A549 (cell line): ENCODE measurements at regions not wholly inside any gene's neighbourhood (a gene's known extent, or its start where the extent isn't known, plus 50 kb on each side); places are given as distances from the start of the nearest gene placed in this dataset.

Experiments used
- ATAC-seq, 2 experiments: fragments of 200-7000 bp in 1 of 2; fragments of >200 bp in 1 of 2; cut with Nextera tagmentation in 1 of 2; cut with Tn5 transposase in 1 of 2; 3 replicates each; pipeline versions ENCODE4 v1.8.0 to v1.9.1; 2018 to 2020; ENCODE audit warnings: mild to moderate bottlenecking in 1 of 2, moderate library complexity in 1 of 2
- CTCF ChIA-PET: fragments of 300-600 bp; sonication (Branson Sonifier 250); formaldehyde crosslinking; extraction: SDS; loops from one replicate; lab custom pipeline; 2021; ENCODE audit warnings: antibody characterized with exemption, inconsistent platforms; lab: Yijun Ruan, JAX
- POLR2A ChIA-PET: fragments of 350-600 bp; formaldehyde crosslinking; extraction: SDS; loops from one replicate; lab custom pipeline; 2021; ENCODE audit warnings: antibody characterized with exemption, inconsistent platforms; lab: Yijun Ruan, JAX
- DNase-seq, 2 experiments: peaks; one replicate each; pipeline versions ENCODE4 v3.0.0 to v3.0.0-alpha.2; 2011 to 2016; ENCODE audit warnings: low read depth in 1 of 2, low spot score in 1 of 2
- FAIRE-seq: peaks from 2 replicates; lab custom pipeline; 2011; peaks lifted over from hg19 to GRCh38; lab: Jason Lieb, UNC
- H3K27ac ChIP-seq, 2 experiments: fragments of >200 bp; sonication (Bioruptor Twin); formaldehyde crosslinking; 3 replicates each; pipeline ENCODE4 v1.5.1; 2016 to 2017
- H3K4me1 ChIP-seq: fragments of >200 bp; sonication (Bioruptor Twin); formaldehyde crosslinking; 3 replicates; pipeline ENCODE4 v1.6.1; 2016
- H3K4me2 ChIP-seq: fragments of >200 bp; sonication (Bioruptor Twin); formaldehyde crosslinking; 3 replicates; pipeline ENCODE4 v1.6.1; 2016
- H3K4me3 ChIP-seq: fragments of >200 bp; sonication (Bioruptor Twin); formaldehyde crosslinking; 3 replicates; pipeline ENCODE4 v1.5.1; 2016
- H3K9me3 ChIP-seq: fragments of >200 bp; sonication (Bioruptor Twin); formaldehyde crosslinking; 3 replicates; pipeline ENCODE4 v1.6.1; 2016
- BHLHE40 ChIP-seq: IDR thresholded peaks from 2 replicates; pipeline ENCODE4 v1.6.1; 2012; ENCODE audit warnings: low read depth, low read length, inconsistent platforms
- CHD4 ChIP-seq: fragments of 200-600 bp; sonication (generic); IDR thresholded peaks from 2 replicates; pipeline ENCODE4 v1.6.1; 2016; ENCODE audit warnings: antibody characterized with exemption, mild to moderate bottlenecking, borderline replicate concordance
- EHF ChIP-seq: fragments of 250-450 bp; sonication (Bioruptor Pico); IDR thresholded peaks from 2 replicates; pipeline ENCODE4 v1.5.0; 2020; ENCODE audit warnings: mild to moderate bottlenecking
- EP300 ChIP-seq, 2 experiments: fragments of >200 bp; sonication (Bioruptor Twin); formaldehyde crosslinking; IDR thresholded peaks; 2 replicates in 1 of 2; 3 replicates in 1 of 2; pipeline ENCODE4 v1.6.1; 2016 to 2017
- ESRRA ChIP-seq: fragments of 150-350 bp; IDR thresholded peaks from 2 replicates; pipeline ENCODE4 v1.6.1; 2014; ENCODE audit warnings: mild to moderate bottlenecking, low read length, borderline replicate concordance
- FOSB ChIP-seq: fragments of 250-450 bp; sonication (Bioruptor Pico); IDR thresholded peaks from 2 replicates; pipeline ENCODE4 v1.5.0; 2020; ENCODE audit warnings: mild to moderate bottlenecking, moderate library complexity
- FOXS1 ChIP-seq: fragments of 250-450 bp; sonication (Bioruptor Pico); IDR thresholded peaks from 2 replicates; pipeline ENCODE4 v1.5.0; 2020; ENCODE audit warnings: mild to moderate bottlenecking, moderate library complexity
- GATA3 ChIP-seq: IDR thresholded peaks from 2 replicates; pipeline ENCODE4 v1.6.1; 2012; ENCODE audit warnings: borderline replicate concordance
- HDAC2 ChIP-seq: fragments of 200-600 bp; sonication (generic); IDR thresholded peaks from 2 replicates; pipeline ENCODE4 v1.6.1; 2016
- NPAS2 ChIP-seq: fragments of 250-450 bp; sonication (Bioruptor Pico); IDR thresholded peaks from 2 replicates; pipeline ENCODE4 v1.8.0; 2022; ENCODE audit warnings: mild to moderate bottlenecking, moderate library complexity, borderline replicate concordance
- NR3C1 ChIP-seq: fragments of >200 bp; sonication (Bioruptor Twin); formaldehyde crosslinking; IDR thresholded peaks from 3 replicates; pipeline ENCODE4 v1.6.1; 2017
- POLR2A ChIP-seq: IDR thresholded peaks from 2 replicates; pipeline ENCODE4 v1.6.1; 2012; ENCODE audit warnings: mild to moderate bottlenecking, low read length
- RCOR1 ChIP-seq: fragments of 150-350 bp; IDR thresholded peaks from 2 replicates; pipeline ENCODE4 v1.6.1; 2014; ENCODE audit warnings: antibody characterized with exemption, low read length, low read depth
- TP53 ChIP-seq: fragments of 250-450 bp; sonication (Bioruptor Pico); IDR thresholded peaks from 2 replicates; pipeline ENCODE4 v1.5.0; 2021; ENCODE audit warnings: mild to moderate bottlenecking, moderate library complexity
- ZNF302 ChIP-seq: fragments of 250-450 bp; sonication (Bioruptor Pico); IDR thresholded peaks from 2 replicates; pipeline ENCODE4 v1.9.0; 2021; ENCODE audit warnings: inconsistent platforms, mild to moderate bottlenecking, moderate library complexity
- WGBS: methylation state at CpG from one replicate; pipeline ENCODE4 v1.1.6; 2017; ENCODE audit errors: missing lambda C conversion rate; 5-methylcytosine and 5-hydroxymethylcytosine counted together
- TF ChIP-seq, protein P1 (sequence below): fragments of >200 bp; sonication (Bioruptor Twin); formaldehyde crosslinking; IDR thresholded peaks from 2 replicates; pipeline ENCODE4 v1.6.1; 2016
- TF ChIP-seq, protein P2 (sequence below): fragments of 250-450 bp; sonication (Bioruptor Pico); IDR thresholded peaks from 2 replicates; pipeline ENCODE4 v1.5.0; 2021; ENCODE audit warnings: mild to moderate bottlenecking, moderate library complexity, borderline replicate concordance
- TF ChIP-seq, protein P3 (sequence below): IDR thresholded peaks from 2 replicates; pipeline ENCODE4 v1.6.1; 2012; ENCODE audit warnings: low read depth, borderline replicate concordance
- TF ChIP-seq, protein P4 (sequence below): fragments of 200-600 bp; sonication (generic); IDR thresholded peaks from 2 replicates; pipeline ENCODE4 v1.6.1; 2016; ENCODE audit warnings: antibody characterized with exemption, mild to moderate bottlenecking, moderate library complexity
- TF ChIP-seq, protein P5 (sequence below): fragments of >200 bp; sonication (Bioruptor Twin); formaldehyde crosslinking; IDR thresholded peaks from 3 replicates; pipeline ENCODE4 v1.5.1; 2016

DNA sequence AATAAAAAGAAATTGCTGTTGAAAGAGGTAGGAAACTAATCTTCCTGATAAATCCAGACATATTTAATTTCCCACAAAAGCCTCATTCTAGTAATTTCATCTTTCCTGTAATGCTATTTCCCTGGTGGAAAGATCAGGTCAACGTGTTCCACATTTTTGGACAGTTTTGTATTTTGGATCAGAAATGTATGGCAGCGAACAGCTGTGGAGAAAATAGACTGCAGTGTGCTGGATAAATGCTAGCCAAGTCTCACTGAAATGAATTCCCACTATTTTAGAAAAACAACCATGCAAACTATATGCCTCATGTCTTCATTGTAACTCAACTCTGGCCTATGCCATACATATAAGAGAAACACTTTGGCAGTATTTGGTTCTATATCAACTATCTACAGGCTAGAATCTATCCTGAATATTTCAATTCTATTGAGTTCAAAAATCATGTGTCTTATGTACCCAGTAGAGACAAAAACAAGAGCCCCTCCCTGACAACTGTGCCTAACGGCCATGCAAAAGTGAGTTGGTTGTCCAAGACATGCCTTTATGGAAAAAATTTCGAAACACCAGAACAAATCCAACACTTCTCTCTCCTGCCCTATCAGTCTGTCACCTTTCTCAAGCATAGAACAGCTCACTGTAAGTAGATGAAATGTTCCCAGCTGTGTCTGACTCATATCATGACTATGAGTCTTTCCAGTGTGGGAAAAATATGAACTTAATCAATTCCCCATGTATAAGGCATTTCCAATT, 191.3 kb upstream of the NREP start:
- ATAC-seq (no peak), FAIRE-seq (no peak), DNase-seq (no peak)
- Histone ChIP-seq H3K4me1 (no peaks in the 10 kb centered on the region), H3K9me3 (no peaks in the 10 kb centered on the region), H3K4me3 (no peak overlapping the region), H3K27ac (no peak overlapping the region), H3K4me2 (no peak overlapping the region)
- ChIA-PET POLR2A (no interaction called here), CTCF (no interaction called here)
- no peak for TF ChIP-seq POLR2A
- WGBS, result 11% methylated on average over 4 of the region's 4 CpGs

DNA sequence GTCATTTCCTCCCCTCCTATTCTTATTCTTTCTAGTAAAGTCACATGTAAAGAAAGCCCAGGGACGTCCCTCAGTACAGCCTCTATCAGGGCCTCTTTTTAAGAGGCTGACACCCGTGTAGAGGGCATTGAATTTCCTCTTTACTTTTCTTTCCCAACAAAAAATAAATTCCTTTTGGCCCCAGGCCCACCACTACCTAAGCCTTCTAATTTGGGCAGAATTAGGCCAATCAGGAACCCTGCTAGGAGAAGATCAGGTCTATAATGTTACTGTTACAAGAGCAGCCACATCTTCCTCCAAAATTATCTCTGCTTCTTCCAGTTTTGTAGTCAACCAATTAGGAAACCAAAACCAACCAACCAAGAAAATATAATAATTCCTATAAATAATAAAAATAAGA, 189.6 kb upstream of the NREP start:
- POLR2A ChIA-PET, result no interaction called here

More for the DNA sequence above, 189.6 kb upstream of the NREP start:
- no peak overlapping the region for H3K4me3 ChIP-seq
- H3K27ac ChIP-seq, result no peak overlapping the region
- H3K9me3 ChIP-seq, result no peaks in the 10 kb centered on the region
- H3K4me1 ChIP-seq, result no peaks in the 10 kb centered on the region
- TF ChIP-seq NR3C1 (no peak), GATA3 (no peak), FOXS1 (CRISPR knock-in tag) (no peak), TP53 (CRISPR knock-in tag) (no peak), FOSB (CRISPR knock-in tag) (no peak), EHF (CRISPR knock-in tag) (no peak), EP300 (IDR thresholded peaks at IDR 0.05) (no peak), POLR2A (no peak), ZNF302 (CRISPR knock-in tag) (no peak), ESRRA (no peak), BHLHE40 (no peak), NPAS2 (CRISPR knock-in tag) (no peak), HDAC2 (no peak), RCOR1 (no peak), CHD4 (no peak)
- TF ChIP-seq, protein P1, sequence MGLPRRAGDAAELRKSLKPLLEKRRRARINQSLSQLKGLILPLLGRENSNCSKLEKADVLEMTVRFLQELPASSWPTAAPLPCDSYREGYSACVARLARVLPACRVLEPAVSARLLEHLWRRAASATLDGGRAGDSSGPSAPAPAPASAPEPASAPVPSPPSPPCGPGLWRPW, result no peak
- TF ChIP-seq, protein P2, sequence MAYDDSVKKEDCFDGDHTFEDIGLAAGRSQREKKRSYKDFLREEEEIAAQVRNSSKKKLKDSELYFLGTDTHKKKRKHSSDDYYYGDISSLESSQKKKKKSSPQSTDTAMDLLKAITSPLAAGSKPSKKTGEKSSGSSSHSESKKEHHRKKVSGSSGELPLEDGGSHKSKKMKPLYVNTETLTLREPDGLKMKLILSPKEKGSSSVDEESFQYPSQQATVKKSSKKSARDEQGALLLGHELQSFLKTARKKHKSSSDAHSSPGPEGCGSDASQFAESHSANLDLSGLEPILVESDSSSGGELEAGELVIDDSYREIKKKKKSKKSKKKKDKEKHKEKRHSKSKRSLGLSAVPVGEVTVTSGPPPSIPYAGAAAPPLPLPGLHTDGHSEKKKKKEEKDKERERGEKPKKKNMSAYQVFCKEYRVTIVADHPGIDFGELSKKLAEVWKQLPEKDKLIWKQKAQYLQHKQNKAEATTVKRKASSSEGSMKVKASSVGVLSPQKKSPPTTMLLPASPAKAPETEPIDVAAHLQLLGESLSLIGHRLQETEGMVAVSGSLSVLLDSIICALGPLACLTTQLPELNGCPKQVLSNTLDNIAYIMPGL (CRISPR knock-in tag), result no peak
- TF ChIP-seq, protein P3, sequence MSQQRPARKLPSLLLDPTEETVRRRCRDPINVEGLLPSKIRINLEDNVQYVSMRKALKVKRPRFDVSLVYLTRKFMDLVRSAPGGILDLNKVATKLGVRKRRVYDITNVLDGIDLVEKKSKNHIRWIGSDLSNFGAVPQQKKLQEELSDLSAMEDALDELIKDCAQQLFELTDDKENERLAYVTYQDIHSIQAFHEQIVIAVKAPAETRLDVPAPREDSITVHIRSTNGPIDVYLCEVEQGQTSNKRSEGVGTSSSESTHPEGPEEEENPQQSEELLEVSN, result no peak
- TF ChIP-seq, protein P4, sequence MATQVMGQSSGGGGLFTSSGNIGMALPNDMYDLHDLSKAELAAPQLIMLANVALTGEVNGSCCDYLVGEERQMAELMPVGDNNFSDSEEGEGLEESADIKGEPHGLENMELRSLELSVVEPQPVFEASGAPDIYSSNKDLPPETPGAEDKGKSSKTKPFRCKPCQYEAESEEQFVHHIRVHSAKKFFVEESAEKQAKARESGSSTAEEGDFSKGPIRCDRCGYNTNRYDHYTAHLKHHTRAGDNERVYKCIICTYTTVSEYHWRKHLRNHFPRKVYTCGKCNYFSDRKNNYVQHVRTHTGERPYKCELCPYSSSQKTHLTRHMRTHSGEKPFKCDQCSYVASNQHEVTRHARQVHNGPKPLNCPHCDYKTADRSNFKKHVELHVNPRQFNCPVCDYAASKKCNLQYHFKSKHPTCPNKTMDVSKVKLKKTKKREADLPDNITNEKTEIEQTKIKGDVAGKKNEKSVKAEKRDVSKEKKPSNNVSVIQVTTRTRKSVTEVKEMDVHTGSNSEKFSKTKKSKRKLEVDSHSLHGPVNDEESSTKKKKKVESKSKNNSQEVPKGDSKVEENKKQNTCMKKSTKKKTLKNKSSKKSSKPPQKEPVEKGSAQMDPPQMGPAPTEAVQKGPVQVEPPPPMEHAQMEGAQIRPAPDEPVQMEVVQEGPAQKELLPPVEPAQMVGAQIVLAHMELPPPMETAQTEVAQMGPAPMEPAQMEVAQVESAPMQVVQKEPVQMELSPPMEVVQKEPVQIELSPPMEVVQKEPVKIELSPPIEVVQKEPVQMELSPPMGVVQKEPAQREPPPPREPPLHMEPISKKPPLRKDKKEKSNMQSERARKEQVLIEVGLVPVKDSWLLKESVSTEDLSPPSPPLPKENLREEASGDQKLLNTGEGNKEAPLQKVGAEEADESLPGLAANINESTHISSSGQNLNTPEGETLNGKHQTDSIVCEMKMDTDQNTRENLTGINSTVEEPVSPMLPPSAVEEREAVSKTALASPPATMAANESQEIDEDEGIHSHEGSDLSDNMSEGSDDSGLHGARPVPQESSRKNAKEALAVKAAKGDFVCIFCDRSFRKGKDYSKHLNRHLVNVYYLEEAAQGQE, result no peak
- TF ChIP-seq, protein P5, sequence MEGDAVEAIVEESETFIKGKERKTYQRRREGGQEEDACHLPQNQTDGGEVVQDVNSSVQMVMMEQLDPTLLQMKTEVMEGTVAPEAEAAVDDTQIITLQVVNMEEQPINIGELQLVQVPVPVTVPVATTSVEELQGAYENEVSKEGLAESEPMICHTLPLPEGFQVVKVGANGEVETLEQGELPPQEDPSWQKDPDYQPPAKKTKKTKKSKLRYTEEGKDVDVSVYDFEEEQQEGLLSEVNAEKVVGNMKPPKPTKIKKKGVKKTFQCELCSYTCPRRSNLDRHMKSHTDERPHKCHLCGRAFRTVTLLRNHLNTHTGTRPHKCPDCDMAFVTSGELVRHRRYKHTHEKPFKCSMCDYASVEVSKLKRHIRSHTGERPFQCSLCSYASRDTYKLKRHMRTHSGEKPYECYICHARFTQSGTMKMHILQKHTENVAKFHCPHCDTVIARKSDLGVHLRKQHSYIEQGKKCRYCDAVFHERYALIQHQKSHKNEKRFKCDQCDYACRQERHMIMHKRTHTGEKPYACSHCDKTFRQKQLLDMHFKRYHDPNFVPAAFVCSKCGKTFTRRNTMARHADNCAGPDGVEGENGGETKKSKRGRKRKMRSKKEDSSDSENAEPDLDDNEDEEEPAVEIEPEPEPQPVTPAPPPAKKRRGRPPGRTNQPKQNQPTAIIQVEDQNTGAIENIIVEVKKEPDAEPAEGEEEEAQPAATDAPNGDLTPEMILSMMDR, result no peak
- H3K4me2 ChIP-seq, result no peak overlapping the region
- CTCF ChIA-PET, result interaction anchor here (0.6 kb wide), 1 partner anchor 255 kb away, joined by 3 read pairs; no protein-coding TSS in a partner anchor
- FAIRE-seq (no peak), DNase-seq (no peak), ATAC-seq (no peak)
- 6% methylated on average over 2 of the region's 2 CpGs for WGBS
